ENCODE measurements at regions not wholly inside any gene's neighbourhood (a gene's known extent, or its start where the extent isn't known, plus 50 kb on each side); places are given as distances from the start of the nearest gene placed in this dataset.

DNA sequence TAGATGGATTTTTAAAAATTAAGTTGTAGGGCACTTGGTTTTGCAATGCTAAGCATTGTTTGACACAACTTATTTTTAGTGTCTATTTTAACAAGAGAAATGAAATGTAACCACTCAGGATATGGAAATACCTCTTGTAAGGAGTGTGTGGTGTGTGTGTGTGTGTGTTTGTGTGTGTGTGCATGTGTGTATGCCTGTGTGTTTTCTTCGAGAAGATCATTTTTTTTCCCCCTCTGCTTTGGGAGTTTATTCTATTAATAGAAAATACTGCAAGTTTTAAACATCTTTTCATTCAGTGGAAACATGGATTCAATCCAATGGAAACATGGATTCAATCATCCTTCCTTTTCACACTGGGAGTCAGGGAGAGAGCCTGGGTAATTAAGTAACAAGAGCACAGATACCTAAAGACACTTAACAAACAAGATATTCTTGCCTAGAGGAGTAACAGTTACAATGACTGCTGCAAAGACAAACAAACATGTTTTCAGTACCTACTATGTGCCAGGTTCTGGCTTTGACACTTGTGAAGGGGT is 567.2 kb upstream of the TBL1XR1 start:
- TF ChIP-seq CTCF (IDR thresholded peaks at IDR 0.05; ENCODE audit: low read depth, low read length, poor library complexity, severe bottlenecking) (no peak), EZH2phosphoT487 (IDR thresholded peaks at IDR 0.05; ENCODE audit: borderline replicate concordance, low read length) (no peak)
